Fibroblast of lung (primary cell): ENCODE measurements at regions not wholly inside any gene's neighbourhood (a gene's known extent, or its start where the extent isn't known, plus 50 kb on each side); places are given as distances from the start of the nearest gene placed in this dataset.

Experiments
- DNase-seq, 2 donors: peaks; one replicate each; pipeline versions ENCODE4 v3.0.0 to v3.0.0-alpha.2; 2010; ENCODE audit warnings: low read depth in 2 of 2
- H2AFZ ChIP-seq: 2 replicates; pipeline ENCODE4 v1.5.1; 2012; ENCODE audit warnings: low read length, control low read depth, inconsistent platforms
- H3K27ac ChIP-seq: 2 replicates; pipeline ENCODE4 v1.5.1; 2011; ENCODE audit warnings: low read length, control low read depth; ENCODE audit not compliant: insufficient read depth
- H3K27me3 ChIP-seq: 2 replicates; pipeline ENCODE4 v1.5.1; 2011; ENCODE audit warnings: mild to moderate bottlenecking, low read length; ENCODE audit not compliant: control insufficient read depth, insufficient read depth
- H3K36me3 ChIP-seq: 2 replicates; pipeline ENCODE4 v1.5.1; 2011; ENCODE audit warnings: low read length; ENCODE audit not compliant: control insufficient read depth, insufficient read depth
- H3K4me1 ChIP-seq: 2 replicates; pipeline ENCODE4 v1.5.1; 2011; ENCODE audit warnings: low read length; ENCODE audit not compliant: control insufficient read depth, insufficient read depth; ENCODE audit errors: extremely low read depth
- H3K4me2 ChIP-seq: 2 replicates; pipeline ENCODE4 v1.5.1; 2011; ENCODE audit warnings: low read length, control low read depth; ENCODE audit not compliant: insufficient read depth; ENCODE audit errors: extremely low read depth
- H3K4me3 ChIP-seq, 4 experiments: fragments of 200-600 bp in 1 of 4; sonication (generic) in 1 of 4; replicated peaks in 1 of 4; 2 replicates each; pipeline ENCODE4 v1.5.1; 2011 to 2016; ENCODE audit warnings: low read length in 4 of 4, low read depth in 3 of 4, mild to moderate bottlenecking in 3 of 4, control low read depth in 2 of 4, inconsistent platforms in 1 of 4, mixed read lengths in 1 of 4; ENCODE audit not compliant: insufficient read depth in 1 of 4; ENCODE audit errors: control extremely low read depth in 1 of 4
- H3K79me2 ChIP-seq: 2 replicates; pipeline ENCODE4 v1.5.1; 2012; ENCODE audit warnings: mild to moderate bottlenecking, low read length, inconsistent platforms; ENCODE audit not compliant: control insufficient read depth, insufficient read depth
- H3K9ac ChIP-seq: 2 replicates; pipeline ENCODE4 v1.5.1; 2011; ENCODE audit warnings: mild to moderate bottlenecking, low read length, control low read depth; ENCODE audit not compliant: insufficient read depth
- H3K9me3 ChIP-seq: 2 replicates; pipeline ENCODE4 v1.5.1; 2012; ENCODE audit warnings: low read depth, low read length; ENCODE audit not compliant: control insufficient read depth, insufficient read depth
- H4K20me1 ChIP-seq: 2 replicates; pipeline ENCODE4 v1.5.1; 2011; ENCODE audit warnings: low read length; ENCODE audit not compliant: control insufficient read depth, insufficient read depth; ENCODE audit errors: extremely low read depth
- EZH2 ChIP-seq: IDR thresholded peaks from 2 replicates; pipeline ENCODE4 v1.5.1; 2012; ENCODE audit warnings: low read length, control low read depth, mild to moderate bottlenecking; ENCODE audit errors: missing control alignments
- TF ChIP-seq, protein P1 (sequence below), 2 donors: IDR thresholded peaks in 1 of 2; conservative IDR thresholded peaks in 1 of 2; 1 replicate in 1 of 2; 2 replicates in 1 of 2; pipeline ENCODE4 v1.5.1; 2011 to 2012; ENCODE audit warnings: low read length in 2 of 2, control low read depth in 1 of 2, inconsistent platforms in 1 of 2, low read depth in 1 of 2, mild to moderate bottlenecking in 1 of 2

DNA sequence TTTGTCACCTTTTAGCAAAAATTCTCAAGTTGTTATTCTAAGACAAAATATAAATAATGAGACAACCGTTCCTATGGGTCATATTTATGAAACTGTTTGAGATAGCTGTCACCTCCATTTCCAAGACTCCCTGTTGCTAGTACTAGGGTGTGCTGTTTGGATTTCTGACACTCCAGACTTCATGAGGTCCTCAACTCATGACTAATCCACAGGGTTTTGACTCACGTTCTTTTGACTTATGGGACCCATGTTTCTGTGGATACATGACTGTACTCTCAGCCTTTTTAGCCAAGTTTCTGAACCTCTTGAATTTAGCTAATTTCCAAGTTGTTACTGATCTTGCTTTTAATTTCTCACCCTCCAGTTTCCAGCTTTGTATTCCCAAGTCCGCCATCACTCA is 178.7 kb upstream of the FAM98A start:
- no peak overlapping the region for H3K27ac ChIP-seq

DNA sequence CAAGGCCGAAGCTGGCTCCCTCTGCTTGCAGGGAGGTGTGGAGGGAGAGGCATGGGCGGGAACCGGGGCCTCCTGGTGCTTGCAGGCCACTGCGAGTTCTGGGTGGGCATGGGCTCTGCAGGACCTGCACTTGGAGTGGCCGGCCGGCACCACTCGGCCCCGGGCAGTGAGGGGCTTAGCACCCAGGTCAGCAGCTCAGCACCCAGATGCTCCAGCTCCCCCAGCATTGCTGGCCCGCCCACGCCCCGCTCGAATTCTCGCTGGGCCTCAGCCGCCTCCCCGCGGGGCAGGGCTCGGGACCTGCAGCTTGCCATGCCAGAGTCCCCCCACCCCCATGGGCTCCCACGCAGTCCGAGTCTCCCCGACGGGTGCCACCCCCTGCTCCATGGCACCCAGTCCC is 176.2 kb upstream of the FAM98A start:
- H3K36me3 ChIP-seq: no peaks in the 10 kb centered on the region
- no peaks in the 10 kb centered on the region for H3K27me3 ChIP-seq
- H2AFZ ChIP-seq: no peak overlapping the region
- H3K27ac ChIP-seq: no peak overlapping the region
- H3K79me2 ChIP-seq: no peaks in the 10 kb centered on the region
- no peaks in the 10 kb centered on the region for H4K20me1 ChIP-seq
- H3K4me1 ChIP-seq: no peaks in the 10 kb centered on the region
- no peak for TF ChIP-seq EZH2
- TF ChIP-seq, protein P1, sequence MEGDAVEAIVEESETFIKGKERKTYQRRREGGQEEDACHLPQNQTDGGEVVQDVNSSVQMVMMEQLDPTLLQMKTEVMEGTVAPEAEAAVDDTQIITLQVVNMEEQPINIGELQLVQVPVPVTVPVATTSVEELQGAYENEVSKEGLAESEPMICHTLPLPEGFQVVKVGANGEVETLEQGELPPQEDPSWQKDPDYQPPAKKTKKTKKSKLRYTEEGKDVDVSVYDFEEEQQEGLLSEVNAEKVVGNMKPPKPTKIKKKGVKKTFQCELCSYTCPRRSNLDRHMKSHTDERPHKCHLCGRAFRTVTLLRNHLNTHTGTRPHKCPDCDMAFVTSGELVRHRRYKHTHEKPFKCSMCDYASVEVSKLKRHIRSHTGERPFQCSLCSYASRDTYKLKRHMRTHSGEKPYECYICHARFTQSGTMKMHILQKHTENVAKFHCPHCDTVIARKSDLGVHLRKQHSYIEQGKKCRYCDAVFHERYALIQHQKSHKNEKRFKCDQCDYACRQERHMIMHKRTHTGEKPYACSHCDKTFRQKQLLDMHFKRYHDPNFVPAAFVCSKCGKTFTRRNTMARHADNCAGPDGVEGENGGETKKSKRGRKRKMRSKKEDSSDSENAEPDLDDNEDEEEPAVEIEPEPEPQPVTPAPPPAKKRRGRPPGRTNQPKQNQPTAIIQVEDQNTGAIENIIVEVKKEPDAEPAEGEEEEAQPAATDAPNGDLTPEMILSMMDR (conservative IDR thresholded peaks at IDR 0.05 in 1 of 2, IDR thresholded peaks at IDR 0.05 in 1 of 2; ENCODE audit: low read depth in 1 of 2, low read length in 2 of 2): no peak
- H3K4me2 ChIP-seq: no peak overlapping the region
- DNase-seq: no peak
- H3K4me3 ChIP-seq: no peak overlapping the region
- H3K9me3 ChIP-seq: no peaks in the 10 kb centered on the region
- no peak overlapping the region for H3K9ac ChIP-seq

More for the DNA sequence above, 178.7 kb upstream of the FAM98A start:
- peak in 1 of 2 donors; percentile 47 for DNase-seq
- no peaks in the 10 kb centered on the region for H3K9me3 ChIP-seq
- H4K20me1 ChIP-seq: no peaks in the 10 kb centered on the region
- no peak overlapping the region for H3K4me2 ChIP-seq
- H3K27me3 ChIP-seq: no peaks in the 10 kb centered on the region
- H3K4me3 ChIP-seq: no peak overlapping the region
- no peaks in the 10 kb centered on the region for H3K79me2 ChIP-seq
- H3K9ac ChIP-seq: no peak overlapping the region
- TF ChIP-seq, protein P1 (conservative IDR thresholded peaks at IDR 0.05 in 1 of 2, IDR thresholded peaks at IDR 0.05 in 1 of 2; ENCODE audit: low read depth in 1 of 2, low read length in 2 of 2): no peak
- no peak for TF ChIP-seq EZH2
- no peak overlapping the region for H2AFZ ChIP-seq
- H3K4me1 ChIP-seq: no peaks in the 10 kb centered on the region
- no peaks in the 10 kb centered on the region for H3K36me3 ChIP-seq

DNA sequence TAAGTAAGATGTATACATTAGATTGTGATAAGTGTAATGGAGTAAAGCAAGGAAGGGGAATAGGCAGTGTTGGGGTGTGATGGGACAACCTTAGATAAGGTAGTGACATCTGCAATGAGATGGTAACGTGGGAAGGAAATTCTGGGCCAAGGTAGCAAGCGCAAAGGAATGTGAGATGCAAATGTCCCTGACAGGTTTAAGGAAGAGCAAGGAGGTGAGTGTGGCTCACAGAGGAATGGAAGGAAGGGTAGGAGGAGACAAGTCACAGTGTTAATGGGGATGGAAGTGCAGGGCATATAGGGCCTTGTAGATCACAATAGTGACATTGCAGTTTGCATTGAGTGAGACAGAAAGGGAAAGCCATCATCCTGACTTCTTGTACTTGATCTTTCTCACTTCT is 170.9 kb upstream of the FAM98A start:
- Histone ChIP-seq H3K79me2 (no peaks in the 10 kb centered on the region), H3K9ac (no peak overlapping the region), H2AFZ (no peak overlapping the region), H3K27ac (no peak overlapping the region), H3K4me3 (no peak overlapping the region), H3K36me3 (no peaks in the 10 kb centered on the region), H3K4me1 (no peaks in the 10 kb centered on the region), H3K9me3 (no peaks in the 10 kb centered on the region), H4K20me1 (no peaks in the 10 kb centered on the region), H3K27me3 (no peaks in the 10 kb centered on the region), H3K4me2 (no peak overlapping the region)
- no peak for TF ChIP-seq EZH2
- TF ChIP-seq, protein P1 (conservative IDR thresholded peaks at IDR 0.05 in 1 of 2, IDR thresholded peaks at IDR 0.05 in 1 of 2; ENCODE audit: low read depth in 1 of 2, low read length in 2 of 2): no peak
- no peak for DNase-seq
